Testis (tissue), 2 donors: ENCODE measurements at regions not wholly inside any gene's neighbourhood (a gene's known extent, or its start where the extent isn't known, plus 50 kb on each side); places are given as distances from the start of the nearest gene placed in this dataset.
A peak's percentile ranks its signal among the peaks of the same experiment; 100 is the strongest.

Experiments used
- DNase-seq: peaks from one replicate; pipeline ENCODE4 v3.0.0-alpha.2; 2019
- H3K27ac ChIP-seq, 2 donors: fragments of 200-600 bp; sonication (generic); one replicate each; pipeline ENCODE4 v1.5.1; 2019
- H3K27me3 ChIP-seq: fragments of 200-600 bp; sonication (generic); one replicate; pipeline ENCODE4 v1.5.1; 2019
- H3K36me3 ChIP-seq: fragments of 200-600 bp; sonication (generic); one replicate; pipeline ENCODE4 v1.5.1; 2017; ENCODE audit warnings: low read depth; ENCODE audit errors: missing control alignments
- H3K4me1 ChIP-seq: fragments of 200-600 bp; sonication (generic); one replicate; pipeline ENCODE4 v1.5.1; 2019
- H3K4me3 ChIP-seq, 2 donors: fragments of 200-600 bp; sonication (generic); one replicate each; pipeline ENCODE4 v1.5.1; 2017 to 2019
- H3K9me3 ChIP-seq: fragments of 200-600 bp; sonication (generic); one replicate; pipeline ENCODE4 v1.5.1; 2017
- CTCF ChIP-seq, 3 experiments: fragments of 450-650 bp in 2 of 3; fragments of 200-600 bp in 1 of 3; sonication (generic) in 1 of 3; IDR thresholded peaks; one replicate each; pipeline ENCODE4 v1.5.1; 2016 to 2019; ENCODE audit warnings: antibody characterized with exemption in 3 of 3, mild to moderate bottlenecking in 2 of 3, moderate library complexity in 1 of 3
- POLR2A ChIP-seq: fragments of 450-650 bp; IDR thresholded peaks from one replicate; pipeline ENCODE4 v1.6.1; 2017; ENCODE audit warnings: antibody characterized with exemption, mild to moderate bottlenecking, moderate library complexity
- WGBS, 2 donors: methylation state at CpG; one replicate each; pipeline ENCODE4 v1.1.5; 2018; 5-methylcytosine and 5-hydroxymethylcytosine counted together
- intact Hi-C: fragments of 100-400 bp; cut with DNase I; formaldehyde crosslinking; loops from one replicate; pipeline ENCODE4 v1.15.1; 2023; ENCODE audit warnings: low total_unique reads

DNA sequence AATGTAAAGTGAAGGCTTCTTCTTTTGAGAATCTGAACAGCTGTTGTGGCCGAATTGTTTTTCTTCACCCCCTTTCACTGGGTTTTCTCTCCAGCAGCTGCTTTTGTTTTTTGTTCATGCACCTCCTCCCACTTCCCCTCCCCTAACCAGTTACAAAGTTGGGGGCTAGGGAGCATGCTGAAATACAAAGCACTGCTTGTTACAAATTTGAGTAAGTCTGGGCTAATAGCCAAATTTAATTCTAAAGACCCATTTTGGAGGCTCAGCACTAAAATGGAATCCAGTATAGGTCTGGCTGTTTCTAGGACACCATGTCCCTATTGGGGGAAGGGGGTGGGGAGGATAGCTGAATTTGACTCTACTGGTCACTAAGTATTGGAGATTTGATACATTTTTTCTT is 89.2 kb upstream of the GPM6B start:
- Histone ChIP-seq H3K36me3 (no peaks in the 10 kb centered on the region), H3K27ac (no peak overlapping the region), H3K4me1 (no peaks in the 10 kb centered on the region), H3K4me3 (no peak overlapping the region), H3K27me3 (no peaks in the 10 kb centered on the region), H3K9me3 (no peaks in the 10 kb centered on the region)
- intact Hi-C loops, result no loop called here
- DNase-seq, result peak; percentile 46
- TF ChIP-seq CTCF (IDR thresholded peaks at IDR 0.05) (no peak), POLR2A (no peak)
- 12 to 20% methylated on average over 1 of the region's 1 CpG for WGBS, 2 donors

DNA sequence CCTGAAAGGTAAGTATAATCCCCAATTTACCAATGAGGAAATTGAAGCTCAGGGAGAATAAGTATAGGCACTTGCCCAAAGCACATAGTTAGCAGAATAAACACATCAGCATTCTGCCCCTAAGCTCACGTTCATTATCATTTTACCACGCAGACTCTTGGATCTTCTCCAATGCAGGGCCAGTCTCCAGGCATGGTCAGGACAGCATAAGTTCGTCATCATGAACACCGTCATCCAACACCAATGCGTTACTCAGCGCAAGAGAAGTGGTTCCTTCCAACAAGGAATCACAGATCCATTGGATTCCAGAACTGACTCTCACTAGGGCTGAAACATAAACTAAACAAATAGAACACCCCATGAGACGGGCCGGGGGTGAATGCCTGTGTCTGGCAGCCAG is 86.5 kb upstream of the GPM6B start:
- WGBS, 2 donors, result 74 to 84% methylated on average over 2 to 8 of the region's 8 CpGs
- no peak for DNase-seq
- Histone ChIP-seq H3K4me1 (no peaks in the 10 kb centered on the region), H3K4me3 (no peak overlapping the region), H3K9me3 (no peaks in the 10 kb centered on the region), H3K27me3 (no peaks in the 10 kb centered on the region), H3K36me3 (no peaks in the 10 kb centered on the region), H3K27ac (no peak overlapping the region)
- TF ChIP-seq POLR2A (no peak), CTCF (IDR thresholded peaks at IDR 0.05) (no peak)
- intact Hi-C loops, result no loop called here

- no peak overlapping the region for H3K4me3 ChIP-seq
- no peaks in the 10 kb centered on the region for H3K9me3 ChIP-seq
- 94 to 97% methylated on average over 2 to 3 of the region's 3 CpGs for WGBS, 2 donors
- no peaks in the 10 kb centered on the region for H3K4me1 ChIP-seq
- no peak for TF ChIP-seq CTCF (IDR thresholded peaks at IDR 0.05)
- no peak for TF ChIP-seq POLR2A
- H3K36me3 ChIP-seq, result no peaks in the 10 kb centered on the region
- no peak overlapping the region for H3K27ac ChIP-seq
- intact Hi-C loops, result no loop called here
- no peaks in the 10 kb centered on the region for H3K27me3 ChIP-seq
- DNase-seq, result no peak
Observed at GRCh38 chrX:13902406-13902805, 85.5 kb upstream of the GPM6B start.

GRCh38 chrX:13901354-13901753 is 84.5 kb upstream of the GPM6B start:
- Histone ChIP-seq H3K36me3 (no peaks in the 10 kb centered on the region), H3K4me3 (no peak overlapping the region), H3K9me3 (no peaks in the 10 kb centered on the region), H3K27ac (no peak overlapping the region), H3K27me3 (no peaks in the 10 kb centered on the region), H3K4me1 (no peaks in the 10 kb centered on the region)
- no peak for DNase-seq
- WGBS, 2 donors, result 34 to 39% methylated on average over 2 of the region's 2 CpGs
- TF ChIP-seq POLR2A (no peak), CTCF (IDR thresholded peaks at IDR 0.05) (no peak)
- intact Hi-C loops, result no loop called here

DNA sequence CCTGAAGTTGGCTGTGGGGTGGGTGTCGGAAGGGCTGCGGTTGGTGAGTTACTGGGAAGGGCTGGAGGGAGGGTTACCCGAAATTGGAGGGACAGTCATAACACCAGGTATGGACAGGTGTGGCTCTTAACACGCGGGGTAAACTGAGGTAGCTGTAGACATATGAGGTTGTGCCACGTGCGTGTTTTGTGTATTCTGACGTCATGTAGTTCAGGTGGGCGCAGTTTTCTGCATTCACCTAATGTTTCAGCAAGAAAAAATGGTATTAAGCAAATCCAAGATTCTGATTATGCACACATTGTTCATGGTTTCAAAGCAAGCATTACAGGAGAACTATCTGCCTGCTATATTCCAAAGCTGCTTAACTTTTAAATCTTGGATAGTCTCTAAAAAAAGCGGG is 83.5 kb upstream of the GPM6B start:
- no peaks in the 10 kb centered on the region for H3K4me1 ChIP-seq
- intact Hi-C loops, result no loop called here

More for the DNA sequence above, 83.5 kb upstream of the GPM6B start:
- Histone ChIP-seq H3K9me3 (no peaks in the 10 kb centered on the region), H3K27me3 (no peaks in the 10 kb centered on the region), H3K36me3 (no peaks in the 10 kb centered on the region), H3K27ac (no peak overlapping the region), H3K4me3 (no peak overlapping the region)
- 92 to 93% methylated on average over 10 of the region's 10 CpGs for WGBS, 2 donors
- DNase-seq, result no peak
- TF ChIP-seq POLR2A (no peak), CTCF (IDR thresholded peaks at IDR 0.05) (no peak)
